PC-3 (cell line): ENCODE measurements at regions not wholly inside any gene's neighbourhood (a gene's known extent, or its start where the extent isn't known, plus 50 kb on each side); places are given as distances from the start of the nearest gene placed in this dataset.

ENCODE experiments used
- EZH2 ChIP-seq: fragments of 300-600 bp; sonication (generic); IDR thresholded peaks from one replicate; pipeline ENCODE4 v1.6.1; 2017; ENCODE audit warnings: antibody characterized with exemption, mild to moderate bottlenecking, low read length; ENCODE audit not compliant: unreplicated experiment
- EZH2phosphoT487 ChIP-seq: fragments of 300-600 bp; sonication (generic); IDR thresholded peaks from 2 replicates; pipeline ENCODE4 v1.6.1; 2018; ENCODE audit warnings: mild to moderate bottlenecking, antibody characterized with exemption, low read length, borderline replicate concordance
- TF ChIP-seq, protein P1 (sequence below): fragments of 300-600 bp; sonication (generic); conservative IDR thresholded peaks from 2 replicates; pipeline ENCODE4 v1.5.1; 2017; ENCODE audit warnings: antibody characterized with exemption, low read depth, mild to moderate bottlenecking, low read length

DNA sequence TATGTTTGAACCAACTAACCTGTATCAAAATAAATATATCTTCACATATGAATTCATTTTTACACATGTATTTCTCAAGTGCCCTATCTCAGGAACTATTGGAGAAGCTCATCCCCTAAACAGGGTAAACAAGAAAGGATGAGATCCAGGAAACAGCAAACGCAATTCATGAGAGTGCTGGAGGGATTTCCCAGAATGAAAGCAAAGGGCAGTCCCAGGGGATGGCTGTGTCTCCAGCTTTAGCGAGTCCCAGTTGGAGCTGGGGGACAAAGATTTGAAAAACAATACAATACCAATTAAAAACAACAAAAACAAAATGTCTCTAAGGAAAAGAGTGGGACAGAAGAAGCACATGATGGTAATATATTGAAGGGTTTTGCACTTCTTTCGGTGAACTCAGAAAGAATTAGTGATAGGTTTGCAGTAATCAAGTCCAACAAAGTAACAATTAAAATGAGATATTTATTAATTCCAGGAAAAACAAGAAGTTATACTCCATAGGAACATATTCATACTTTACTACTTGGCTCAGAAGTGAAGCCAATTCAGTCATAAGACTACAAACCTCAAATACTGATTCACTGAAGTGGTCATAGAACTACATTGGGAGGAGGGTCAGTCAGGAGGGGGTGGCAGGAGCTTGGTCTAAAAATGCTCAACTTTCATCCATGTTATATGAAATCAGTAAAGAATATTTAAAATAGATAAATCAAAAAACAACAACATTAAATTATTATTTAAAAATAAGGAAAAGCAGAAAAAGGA, 73.1 kb upstream of the PDE1A start:
- TF ChIP-seq, protein P1, sequence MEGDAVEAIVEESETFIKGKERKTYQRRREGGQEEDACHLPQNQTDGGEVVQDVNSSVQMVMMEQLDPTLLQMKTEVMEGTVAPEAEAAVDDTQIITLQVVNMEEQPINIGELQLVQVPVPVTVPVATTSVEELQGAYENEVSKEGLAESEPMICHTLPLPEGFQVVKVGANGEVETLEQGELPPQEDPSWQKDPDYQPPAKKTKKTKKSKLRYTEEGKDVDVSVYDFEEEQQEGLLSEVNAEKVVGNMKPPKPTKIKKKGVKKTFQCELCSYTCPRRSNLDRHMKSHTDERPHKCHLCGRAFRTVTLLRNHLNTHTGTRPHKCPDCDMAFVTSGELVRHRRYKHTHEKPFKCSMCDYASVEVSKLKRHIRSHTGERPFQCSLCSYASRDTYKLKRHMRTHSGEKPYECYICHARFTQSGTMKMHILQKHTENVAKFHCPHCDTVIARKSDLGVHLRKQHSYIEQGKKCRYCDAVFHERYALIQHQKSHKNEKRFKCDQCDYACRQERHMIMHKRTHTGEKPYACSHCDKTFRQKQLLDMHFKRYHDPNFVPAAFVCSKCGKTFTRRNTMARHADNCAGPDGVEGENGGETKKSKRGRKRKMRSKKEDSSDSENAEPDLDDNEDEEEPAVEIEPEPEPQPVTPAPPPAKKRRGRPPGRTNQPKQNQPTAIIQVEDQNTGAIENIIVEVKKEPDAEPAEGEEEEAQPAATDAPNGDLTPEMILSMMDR: no peak
- TF ChIP-seq EZH2 (no peak), EZH2phosphoT487 (no peak)
